NCI-H1930 (cell line): ENCODE measurements at regions not wholly inside any gene's neighbourhood (a gene's known extent, or its start where the extent isn't known, plus 50 kb on each side); places are given as distances from the start of the nearest gene placed in this dataset.
A peak's percentile ranks its signal among the peaks of the same experiment; 100 is the strongest.
"Not testable (repeated sequence)": the region's sequence is repeated elsewhere in the genome, so short reads cannot be mapped to it uniquely, and the experiment has no call there.

Source experiments
- DNase-seq, 2 experiments: peaks; one replicate each; lab custom pipeline; 2025; lab: John Stamatoyannopoulos, UW

- no peak for DNase-seq
These were observed 232.8 kb upstream of the ATP5MC3 start for GRCh38 chr2:175414191-175414881.

- DNase-seq = not testable (repeated sequence)
These were observed 229.4 kb upstream of the ATP5MC3 start for GRCh38 chr2:175410941-175411340.

- no peak for DNase-seq
These were observed 223.3 kb upstream of the ATP5MC3 start for GRCh38 chr2:175404839-175405238.

GRCh38 chr2:175403599-175404221, 222.2 kb upstream of the ATP5MC3 start:
- DNase-seq = no peak

GRCh38 chr2:175402571-175402970, 221.1 kb upstream of the ATP5MC3 start:
- no peak for DNase-seq

- DNase-seq = no peak
These were observed 220.5 kb upstream of the ATP5MC3 start for GRCh38 chr2:175401956-175402469.

GRCh38 chr2:175400975-175401374, 219.5 kb upstream of the ATP5MC3 start:
- no peak for DNase-seq

GRCh38 chr2:175399326-175399725, 217.8 kb upstream of the ATP5MC3 start:
- DNase-seq = no peak

GRCh38 chr2:175398848-175399247, 217.3 kb upstream of the ATP5MC3 start:
- no peak for DNase-seq

GRCh38 chr2:175396696-175397095, 215.2 kb upstream of the ATP5MC3 start:
- DNase-seq = no peak

GRCh38 chr2:175393851-175394250, 212.3 kb upstream of the ATP5MC3 start:
- DNase-seq = no peak

GRCh38 chr2:175383286-175383685, 201.8 kb upstream of the ATP5MC3 start:
- DNase-seq = no peak

- DNase-seq = no peak
These were observed 192.2 kb upstream of the ATP5MC3 start for GRCh38 chr2:175373729-175374128.

GRCh38 chr2:175372704-175373701, 191.5 kb upstream of the ATP5MC3 start:
- DNase-seq = no peak

GRCh38 chr2:175371378-175371777, 189.9 kb upstream of the ATP5MC3 start:
- DNase-seq = no peak

- DNase-seq = peak in 1 of 2 experiments; percentile 35
These were observed 185.3 kb upstream of the ATP5MC3 start for GRCh38 chr2:175366815-175367214.

GRCh38 chr2:175363699-175364098, 182.2 kb upstream of the ATP5MC3 start:
- peak; percentile 85 to 93 for DNase-seq

GRCh38 chr2:175362331-175362730, 180.8 kb upstream of the ATP5MC3 start:
- DNase-seq = no peak

- no peak for DNase-seq
These were observed 178.2 kb upstream of the ATP5MC3 start for GRCh38 chr2:175359710-175360109.

GRCh38 chr2:175356901-175357300, 175.4 kb upstream of the ATP5MC3 start:
- DNase-seq = no peak

GRCh38 chr2:175355246-175355645, 173.7 kb upstream of the ATP5MC3 start:
- no peak for DNase-seq

GRCh38 chr2:175353275-175353674, 171.8 kb upstream of the ATP5MC3 start:
- no peak for DNase-seq
